ENCODE measurements at regions not wholly inside any gene's neighbourhood (a gene's known extent, or its start where the extent isn't known, plus 50 kb on each side); places are given as distances from the start of the nearest gene placed in this dataset.
A peak's percentile ranks its signal among the peaks of the same experiment; 100 is the strongest.

- TF ChIP-seq CTCF (IDR thresholded peaks at IDR 0.05; ENCODE audit: control insufficient read depth, insufficient read depth, low read depth, low read length, missing control alignments) = no peak
- no peak for DNase-seq (ENCODE audit: low read depth)
- no peak overlapping the region for H3K4me3 ChIP-seq (ENCODE audit: control insufficient read depth, low read depth, low read length)
Observed at GRCh38 chr13:29999492-30000369, 149.3 kb upstream of the UBL3 start.

GRCh38 chr13:29996316-29996715 is 145.9 kb upstream of the UBL3 start:
- no peak overlapping the region for H3K4me3 ChIP-seq (ENCODE audit: control insufficient read depth, low read depth, low read length)
- no peak for TF ChIP-seq CTCF (IDR thresholded peaks at IDR 0.05; ENCODE audit: control insufficient read depth, insufficient read depth, low read depth, low read length, missing control alignments)
- DNase-seq (ENCODE audit: low read depth) = no peak

GRCh38 chr13:29994911-29995595 is 144.6 kb upstream of the UBL3 start:
- TF ChIP-seq CTCF (IDR thresholded peaks at IDR 0.05; ENCODE audit: control insufficient read depth, insufficient read depth, low read depth, low read length, missing control alignments) = no peak
- DNase-seq (ENCODE audit: low read depth) = no peak

GRCh38 chr13:29993716-29994488 is 143.5 kb upstream of the UBL3 start:
- DNase-seq (ENCODE audit: low read depth) = peak; percentile 72
- no peak overlapping the region for H3K4me3 ChIP-seq (ENCODE audit: control insufficient read depth, low read depth, low read length)
- TF ChIP-seq CTCF (IDR thresholded peaks at IDR 0.05; ENCODE audit: control insufficient read depth, insufficient read depth, low read depth, low read length, missing control alignments) = no peak

More at GRCh38 chr13:29994911-29995595, 144.6 kb upstream of the UBL3 start:
- no peak overlapping the region for H3K4me3 ChIP-seq (ENCODE audit: control insufficient read depth, low read depth, low read length)

- no peak overlapping the region for H3K4me3 ChIP-seq (ENCODE audit: control insufficient read depth, low read depth, low read length)
- no peak for DNase-seq (ENCODE audit: low read depth)
- no peak for TF ChIP-seq CTCF (IDR thresholded peaks at IDR 0.05; ENCODE audit: control insufficient read depth, insufficient read depth, low read depth, low read length, missing control alignments)
Observed at GRCh38 chr13:29993196-29993595, 142.8 kb upstream of the UBL3 start.

- no peak for TF ChIP-seq CTCF (IDR thresholded peaks at IDR 0.05; ENCODE audit: control insufficient read depth, insufficient read depth, low read depth, low read length, missing control alignments)
- H3K4me3 ChIP-seq (ENCODE audit: control insufficient read depth, low read depth, low read length) = no peak overlapping the region
- peak; percentile 91 for DNase-seq (ENCODE audit: low read depth)
Observed at GRCh38 chr13:29991343-29991742, 140.9 kb upstream of the UBL3 start.
